Activated naive CD8-positive, alpha-beta T cell (primary cell): ENCODE measurements at regions not wholly inside any gene's neighbourhood (a gene's known extent, or its start where the extent isn't known, plus 50 kb on each side); places are given as distances from the start of the nearest gene placed in this dataset.
"Not testable (repeated sequence)": the region's sequence is repeated elsewhere in the genome, so short reads cannot be mapped to it uniquely, and the experiment has no call there.

ENCODE experiments used
- H3K27ac Mint-ChIP-seq: one replicate; pipeline ENCODE4 v1.8.0; 2021; ENCODE audit warnings: mixed read lengths
- H3K27me3 Mint-ChIP-seq: one replicate; pipeline ENCODE4 v1.8.0; 2021; ENCODE audit warnings: mixed read lengths
- H3K36me3 Mint-ChIP-seq: one replicate; pipeline ENCODE4 v1.8.0; 2021; ENCODE audit warnings: mixed read lengths
- H3K4me1 Mint-ChIP-seq: one replicate; pipeline ENCODE4 v1.8.0; 2021; ENCODE audit warnings: low read depth, mixed read lengths
- H3K4me3 Mint-ChIP-seq: one replicate; pipeline ENCODE4 v1.8.0; 2021; ENCODE audit warnings: mild to moderate bottlenecking, mixed read lengths
- H3K9me3 Mint-ChIP-seq: one replicate; pipeline ENCODE4 v1.8.0; 2021; ENCODE audit warnings: low read depth, mixed read lengths

GRCh38 chr10:29701306-29701705 is 66.5 kb upstream of the SVIL start:
- Mint-ChIP-seq H3K36me3 (no peaks in the 10 kb centered on the region), H3K9me3 (no peaks in the 10 kb centered on the region), H3K4me3 (no peak overlapping the region), H3K27ac (no peak overlapping the region), H3K4me1 (peaks cover 30% of the 10 kb centered on the region), H3K27me3 (no peaks in the 10 kb centered on the region)

DNA sequence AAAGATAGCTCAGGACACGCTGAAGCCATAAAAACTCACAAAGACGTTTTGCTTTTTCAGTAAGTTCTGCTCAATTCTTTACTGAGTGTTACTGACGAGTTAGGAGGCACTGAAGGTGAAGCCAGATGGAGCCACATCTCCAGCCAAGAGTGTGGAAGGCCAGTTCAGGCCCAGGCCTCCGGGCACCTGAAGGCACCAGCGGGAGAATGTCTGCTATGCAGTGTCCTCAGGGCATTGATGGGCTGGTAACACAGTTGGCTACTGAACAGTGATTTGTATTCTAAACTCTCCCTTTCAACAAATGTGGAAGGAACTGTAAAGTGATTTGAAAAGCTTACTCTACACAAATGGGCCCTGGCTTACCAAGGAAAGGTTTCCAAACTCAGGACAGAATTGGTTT is 64.8 kb upstream of the SVIL start:
- Mint-ChIP-seq H3K9me3 (no peaks in the 10 kb centered on the region), H3K27me3 (no peaks in the 10 kb centered on the region), H3K27ac (no peak overlapping the region), H3K4me1 (peaks cover 30% of the 10 kb centered on the region), H3K36me3 (peaks cover 3% of the 10 kb centered on the region), H3K4me3 (no peak overlapping the region)

- H3K36me3 Mint-ChIP-seq, result peaks cover 3% of the 10 kb centered on the region
- no peaks in the 10 kb centered on the region for H3K9me3 Mint-ChIP-seq
- peaks cover 23% of the 10 kb centered on the region for H3K4me1 Mint-ChIP-seq
Measured at GRCh38 chr10:29698773-29699490, 64.2 kb upstream of the SVIL start.

DNA sequence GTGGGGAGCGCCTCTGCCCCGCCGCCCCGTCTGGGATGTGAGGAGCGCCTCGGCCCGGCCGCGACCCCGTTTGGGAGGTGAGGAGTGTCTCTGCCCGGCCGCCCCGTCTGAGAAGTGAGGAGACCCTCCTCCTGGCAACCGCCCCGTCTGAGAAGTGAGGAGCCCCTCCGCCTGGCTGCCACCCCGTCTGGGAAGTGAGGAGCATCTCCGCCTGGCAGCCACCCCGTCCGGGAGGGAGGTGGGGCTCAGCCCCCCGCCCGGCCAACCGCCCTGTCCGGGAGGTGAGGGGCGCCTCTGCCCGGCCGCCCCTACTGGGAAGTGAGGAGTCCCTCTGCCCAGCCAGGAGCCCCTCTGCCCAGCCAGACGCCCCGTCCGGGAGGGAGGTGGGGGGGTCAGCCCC is 61.8 kb upstream of the SVIL start:
- H3K4me3 Mint-ChIP-seq, H3K9me3 Mint-ChIP-seq: not testable (repeated sequence)

More at GRCh38 chr10:29698773-29699490, 64.2 kb upstream of the SVIL start:
- no peak overlapping the region for H3K27ac Mint-ChIP-seq
- no peak overlapping the region for H3K4me3 Mint-ChIP-seq
- no peaks in the 10 kb centered on the region for H3K27me3 Mint-ChIP-seq

GRCh38 chr10:29694121-29694520 is 59.4 kb upstream of the SVIL start:
- Mint-ChIP-seq H3K9me3 (no peaks in the 10 kb centered on the region), H3K36me3 (peaks cover 6% of the 10 kb centered on the region), H3K27me3 (no peaks in the 10 kb centered on the region), H3K4me3 (no peak overlapping the region), H3K4me1 (peaks cover 19% of the 10 kb centered on the region), H3K27ac (no peak overlapping the region)

More for the DNA sequence above, 61.8 kb upstream of the SVIL start:
- peaks cover 16% of the 10 kb centered on the region for H3K4me1 Mint-ChIP-seq
- not testable (repeated sequence) for H3K36me3 Mint-ChIP-seq, H3K27ac Mint-ChIP-seq, H3K27me3 Mint-ChIP-seq

- Mint-ChIP-seq H3K27me3 (no peaks in the 10 kb centered on the region), H3K4me1 (peaks cover 36% of the 10 kb centered on the region), H3K9me3 (no peaks in the 10 kb centered on the region), H3K4me3 (no peak overlapping the region), H3K27ac (no peak overlapping the region), H3K36me3 (peaks cover 6% of the 10 kb centered on the region)
Measured at GRCh38 chr10:29692121-29692539, 57.4 kb upstream of the SVIL start.

DNA sequence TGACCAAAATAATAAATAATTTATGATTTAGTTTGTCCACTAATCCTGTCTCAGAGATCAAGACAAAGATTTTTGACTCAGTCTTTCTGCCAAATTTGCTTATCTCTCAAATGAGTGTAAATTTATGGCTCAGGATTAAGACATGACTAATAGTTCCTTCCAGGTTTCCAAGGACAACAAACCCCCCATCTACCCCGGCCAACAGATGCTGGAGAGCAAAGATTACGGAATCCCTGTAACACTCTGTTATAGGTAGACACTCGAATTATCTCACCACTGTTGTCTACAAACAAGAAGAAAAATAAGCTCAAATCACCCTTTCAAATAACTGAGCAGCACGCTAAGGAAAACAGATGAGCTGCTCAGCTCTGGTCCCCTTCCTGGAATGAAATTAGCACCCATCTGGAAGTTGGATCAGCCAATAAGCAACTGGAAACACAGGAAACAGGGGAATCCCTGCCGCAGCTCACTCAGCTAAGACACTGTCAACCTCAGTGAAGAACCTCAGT is 56.8 kb upstream of the SVIL start:
- H3K27ac Mint-ChIP-seq, result no peak overlapping the region
- H3K4me3 Mint-ChIP-seq, result no peak overlapping the region
- peaks cover 6% of the 10 kb centered on the region for H3K36me3 Mint-ChIP-seq
- H3K4me1 Mint-ChIP-seq, result peaks cover 41% of the 10 kb centered on the region
- no peaks in the 10 kb centered on the region for H3K9me3 Mint-ChIP-seq
- H3K27me3 Mint-ChIP-seq, result no peaks in the 10 kb centered on the region

GRCh38 chr10:29689001-29689400 is 54.2 kb upstream of the SVIL start:
- H3K27me3 Mint-ChIP-seq, result no peaks in the 10 kb centered on the region
- no peak overlapping the region for H3K27ac Mint-ChIP-seq
- H3K9me3 Mint-ChIP-seq, result peaks cover 2% of the 10 kb centered on the region
- peaks cover 54% of the 10 kb centered on the region for H3K4me1 Mint-ChIP-seq
- H3K4me3 Mint-ChIP-seq, result no peak overlapping the region
- peaks cover 17% of the 10 kb centered on the region for H3K36me3 Mint-ChIP-seq

DNA sequence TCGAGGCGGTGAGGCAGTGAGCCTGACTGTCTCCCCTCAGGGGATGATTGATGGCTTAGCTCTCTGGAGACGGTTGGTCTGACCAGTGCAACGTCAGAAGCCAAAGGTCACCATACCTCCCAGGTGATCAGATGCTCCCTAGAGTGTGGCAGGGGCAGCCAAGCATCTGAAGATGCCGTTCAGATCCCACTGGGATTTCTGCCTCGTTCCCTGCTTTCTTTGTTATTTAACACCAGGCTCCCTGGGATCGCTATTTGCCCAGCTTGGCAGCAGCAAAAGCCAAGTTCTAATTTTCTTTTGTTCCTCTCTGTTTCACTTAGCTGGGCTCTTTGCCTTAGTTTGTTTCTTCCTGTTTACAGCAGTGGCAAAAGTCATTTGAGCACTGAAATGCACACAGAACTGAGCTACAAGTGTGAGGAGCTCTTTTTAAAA is 53.5 kb upstream of the SVIL start:
- no peak overlapping the region for H3K4me3 Mint-ChIP-seq
- no peak overlapping the region for H3K27ac Mint-ChIP-seq
- H3K4me1 Mint-ChIP-seq, result peaks cover 57% of the 10 kb centered on the region
- no peaks in the 10 kb centered on the region for H3K27me3 Mint-ChIP-seq
- H3K9me3 Mint-ChIP-seq, result peaks cover 8% of the 10 kb centered on the region
- peaks cover 18% of the 10 kb centered on the region for H3K36me3 Mint-ChIP-seq

GRCh38 chr10:29687421-29688164 is 52.8 kb upstream of the SVIL start:
- Mint-ChIP-seq H3K27ac (no peak overlapping the region), H3K9me3 (peaks cover 8% of the 10 kb centered on the region), H3K36me3 (peaks cover 18% of the 10 kb centered on the region), H3K4me1 (peaks cover 62% of the 10 kb centered on the region), H3K4me3 (no peak overlapping the region), H3K27me3 (no peaks in the 10 kb centered on the region)

DNA sequence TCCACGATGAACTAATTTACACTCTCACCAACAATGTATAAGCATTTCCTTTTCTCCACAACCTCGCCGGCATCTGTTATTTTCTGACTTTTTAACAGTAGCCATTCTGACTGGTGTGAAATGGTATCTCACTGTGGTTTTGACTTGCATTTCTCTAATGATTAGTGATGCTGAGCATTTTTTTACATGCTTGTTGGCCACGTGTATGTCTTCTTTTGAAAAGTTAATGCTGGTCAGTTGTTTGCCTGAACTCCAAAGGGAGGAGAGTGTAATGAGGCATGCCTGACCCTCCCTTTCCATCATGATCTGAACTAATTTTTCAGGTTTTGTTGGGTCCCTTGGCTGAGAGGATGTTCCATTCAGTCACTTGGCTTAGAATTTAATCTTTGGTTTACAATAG is 50.7 kb upstream of the SVIL start:
- Mint-ChIP-seq H3K36me3 (peaks cover 17% of the 10 kb centered on the region), H3K27me3 (no peaks in the 10 kb centered on the region), H3K27ac (no peak overlapping the region), H3K4me1 (peaks cover 75% of the 10 kb centered on the region), H3K9me3 (peaks cover 13% of the 10 kb centered on the region), H3K4me3 (no peak overlapping the region)
